ENCODE measurements at regions not wholly inside any gene's neighbourhood (a gene's known extent, or its start where the extent isn't known, plus 50 kb on each side); places are given as distances from the start of the nearest gene placed in this dataset.

GRCh38 chr1:79785964-79786363, 779.4 kb upstream of the ADGRL4 start:
- no peak overlapping the region for H3K4me3 ChIP-seq (ENCODE audit: low read depth, low read length)
- no peak for TF ChIP-seq CTCF (IDR thresholded peaks at IDR 0.05; ENCODE audit: borderline replicate concordance, insufficient read depth, low read depth, low read length)

- no peak for TF ChIP-seq CTCF (IDR thresholded peaks at IDR 0.05; ENCODE audit: borderline replicate concordance, insufficient read depth, low read depth, low read length)
- no peak overlapping the region for H3K4me3 ChIP-seq (ENCODE audit: low read depth, low read length)
Observed at GRCh38 chr1:79785561-79785960, 779.0 kb upstream of the ADGRL4 start.

GRCh38 chr1:79781261-79781660, 774.7 kb upstream of the ADGRL4 start:
- TF ChIP-seq CTCF (IDR thresholded peaks at IDR 0.05; ENCODE audit: borderline replicate concordance, insufficient read depth, low read depth, low read length): no peak
- no peak overlapping the region for H3K4me3 ChIP-seq (ENCODE audit: low read depth, low read length)

DNA sequence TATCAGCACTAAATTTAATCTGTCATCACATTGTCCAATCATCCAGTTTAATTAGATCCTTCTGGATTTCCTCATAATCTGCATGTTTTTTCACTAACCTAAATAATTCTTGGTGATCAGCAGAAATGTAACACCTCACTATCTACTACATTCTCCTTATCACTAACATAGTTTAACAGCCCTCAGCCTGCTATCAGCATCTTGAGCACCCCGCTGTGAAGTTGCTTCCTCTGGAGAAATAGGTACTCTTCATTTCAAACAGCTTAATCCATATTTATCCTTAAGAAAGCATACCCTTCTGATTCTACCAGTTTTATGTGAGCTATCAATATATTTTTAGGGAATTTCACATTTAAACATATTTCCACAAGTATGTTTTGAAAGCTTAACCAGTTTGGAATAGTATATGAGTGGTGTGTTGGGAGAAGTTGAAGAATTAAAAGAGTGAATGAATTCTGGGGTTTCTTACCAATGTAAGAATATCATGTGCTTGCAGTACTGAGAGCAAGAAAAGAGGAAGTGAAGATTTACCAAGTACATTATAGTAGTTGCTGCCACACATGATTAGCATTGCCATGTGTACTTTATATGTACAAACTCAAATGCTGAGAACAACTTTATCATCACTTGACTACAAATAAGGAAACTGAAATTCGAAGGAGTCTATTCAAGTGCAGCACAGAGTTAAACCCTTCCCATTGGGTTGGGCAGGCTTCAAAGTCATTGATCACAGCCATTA, 771.1 kb upstream of the ADGRL4 start:
- H3K4me3 ChIP-seq (ENCODE audit: low read depth, low read length): no peak overlapping the region
- TF ChIP-seq CTCF (IDR thresholded peaks at IDR 0.05; ENCODE audit: borderline replicate concordance, insufficient read depth, low read depth, low read length): no peak

DNA sequence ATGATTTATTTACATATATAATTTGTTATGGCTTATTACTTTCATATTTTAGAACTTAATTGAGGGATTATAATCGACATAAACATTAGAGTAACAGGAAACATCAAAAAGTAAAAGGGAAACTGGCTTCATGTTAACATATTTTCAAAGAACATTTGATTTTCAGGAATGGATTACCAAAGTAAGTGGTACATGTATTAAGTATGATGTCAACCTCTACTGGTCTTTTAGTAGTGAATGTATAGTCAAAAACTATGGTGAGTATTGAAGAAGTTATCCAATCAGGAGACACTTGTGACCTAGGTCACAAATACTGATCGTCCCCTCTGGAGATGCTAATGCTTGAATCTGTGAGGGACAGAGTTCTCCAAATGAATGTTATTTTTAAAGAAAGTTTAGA, 768.9 kb upstream of the ADGRL4 start:
- TF ChIP-seq CTCF (IDR thresholded peaks at IDR 0.05; ENCODE audit: borderline replicate concordance, insufficient read depth, low read depth, low read length): no peak
- H3K4me3 ChIP-seq (ENCODE audit: low read depth, low read length): no peak overlapping the region

DNA sequence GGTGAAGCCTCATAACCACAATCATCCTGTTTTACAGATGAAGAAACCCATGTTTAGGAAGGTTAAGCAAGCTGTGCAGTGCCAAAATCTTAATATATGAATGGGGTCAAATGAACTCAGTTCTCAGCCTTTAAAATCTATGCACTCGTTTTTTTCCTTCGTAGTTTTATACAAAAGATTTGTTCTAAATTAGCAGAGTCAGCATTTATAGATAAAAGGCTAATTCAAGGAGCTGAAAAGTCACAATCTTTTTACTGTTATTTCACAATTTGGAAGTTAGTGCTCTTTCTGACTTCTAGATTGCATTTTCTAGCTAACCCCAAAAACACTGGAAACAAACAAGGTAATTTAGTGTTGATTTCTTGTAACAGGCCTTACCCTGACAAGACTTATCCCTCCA, 766.9 kb upstream of the ADGRL4 start:
- H3K4me3 ChIP-seq (ENCODE audit: low read depth, low read length): no peak overlapping the region
- no peak for TF ChIP-seq CTCF (IDR thresholded peaks at IDR 0.05; ENCODE audit: borderline replicate concordance, insufficient read depth, low read depth, low read length)

DNA sequence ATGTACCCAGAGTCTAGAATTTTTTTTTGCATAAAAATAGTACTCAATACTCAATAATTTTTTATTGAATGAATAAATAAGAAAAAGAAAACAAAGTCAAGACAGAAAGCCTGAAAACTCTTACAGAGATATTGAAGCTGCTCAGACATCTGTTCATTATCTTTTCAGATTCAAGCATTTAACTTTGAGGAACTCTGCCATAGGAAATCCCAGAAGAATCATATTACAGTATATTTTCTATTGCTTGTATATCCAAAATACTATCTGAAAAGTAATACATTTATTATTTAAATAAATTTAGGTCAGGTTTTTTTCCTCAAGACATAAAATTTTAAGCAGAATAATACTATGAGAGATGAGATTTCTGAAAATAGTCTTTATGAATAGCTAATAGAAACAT, 755.9 kb upstream of the ADGRL4 start:
- no peak overlapping the region for H3K4me3 ChIP-seq (ENCODE audit: low read depth, low read length)
- no peak for TF ChIP-seq CTCF (IDR thresholded peaks at IDR 0.05; ENCODE audit: borderline replicate concordance, insufficient read depth, low read depth, low read length)

Measured in GM12875 (cell line).